ENCODE measurements at regions not wholly inside any gene's neighbourhood (a gene's known extent, or its start where the extent isn't known, plus 50 kb on each side); places are given as distances from the start of the nearest gene placed in this dataset.
A peak's percentile ranks its signal among the peaks of the same experiment; 100 is the strongest.

DNA sequence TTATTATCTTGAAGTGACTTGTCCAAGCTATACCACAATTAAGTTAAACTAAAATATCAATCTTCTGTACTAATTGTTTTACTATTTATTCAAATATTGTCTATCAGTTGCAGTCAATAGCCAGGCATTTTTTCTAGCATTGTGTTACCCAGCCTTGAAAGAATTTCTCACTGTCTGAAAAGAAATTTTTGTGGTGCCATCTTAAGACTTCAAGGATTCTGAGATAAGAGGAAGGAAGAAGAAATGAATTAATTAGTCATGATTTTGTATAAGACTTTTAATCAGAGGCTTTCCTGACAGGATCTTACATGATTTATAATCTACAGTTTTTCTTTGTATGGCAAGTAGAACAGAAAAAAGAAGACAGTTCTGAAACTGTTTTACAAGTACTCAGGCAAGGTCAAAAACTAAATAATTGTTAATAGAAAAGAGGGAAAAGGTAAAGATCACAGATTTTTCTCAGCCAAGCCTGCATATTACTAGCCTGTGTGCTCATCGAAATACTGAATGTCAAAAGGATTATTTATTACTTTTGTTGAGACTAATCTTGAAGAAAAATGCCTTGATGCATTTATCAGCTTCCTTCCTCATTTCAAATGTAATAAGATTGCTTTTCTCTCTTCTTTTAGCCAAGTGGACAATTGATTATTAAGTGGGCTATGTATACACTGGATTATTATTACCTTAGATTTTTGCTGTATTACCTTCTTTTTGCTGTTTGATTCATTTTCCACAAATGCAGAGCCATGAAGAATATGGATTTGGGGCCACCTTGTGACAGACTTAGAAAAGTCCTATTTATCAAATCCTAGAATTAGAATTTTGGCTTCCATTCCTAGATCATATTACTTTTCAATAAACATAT is 53.8 kb downstream of the CXCL1 start:
- no peak for TF ChIP-seq SP1 (IDR thresholded peaks at IDR 0.05)
- no peak for TF ChIP-seq BHLHE40 (IDR thresholded peaks at IDR 0.05; ENCODE audit: borderline replicate concordance)
- TF ChIP-seq, protein P1, sequence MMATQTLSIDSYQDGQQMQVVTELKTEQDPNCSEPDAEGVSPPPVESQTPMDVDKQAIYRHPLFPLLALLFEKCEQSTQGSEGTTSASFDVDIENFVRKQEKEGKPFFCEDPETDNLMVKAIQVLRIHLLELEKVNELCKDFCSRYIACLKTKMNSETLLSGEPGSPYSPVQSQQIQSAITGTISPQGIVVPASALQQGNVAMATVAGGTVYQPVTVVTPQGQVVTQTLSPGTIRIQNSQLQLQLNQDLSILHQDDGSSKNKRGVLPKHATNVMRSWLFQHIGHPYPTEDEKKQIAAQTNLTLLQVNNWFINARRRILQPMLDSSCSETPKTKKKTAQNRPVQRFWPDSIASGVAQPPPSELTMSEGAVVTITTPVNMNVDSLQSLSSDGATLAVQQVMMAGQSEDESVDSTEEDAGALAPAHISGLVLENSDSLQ (IDR thresholded peaks at IDR 0.05), result peak; percentile 42; the same call in 1 of the 2 replicates
- no peak for TF ChIP-seq ARNT (IDR thresholded peaks at IDR 0.05)
- no peak for TF ChIP-seq TARDBP (IDR thresholded peaks at IDR 0.05)
- TF ChIP-seq FOXK2 (IDR thresholded peaks at IDR 0.05), result no peak
- TF ChIP-seq FOXA1 (IDR thresholded peaks at IDR 0.05), result no peak
- no peak for TF ChIP-seq LEF1 (IDR thresholded peaks at IDR 0.05; ENCODE audit: borderline replicate concordance)
- no peak for TF ChIP-seq SUZ12 (IDR thresholded peaks at IDR 0.05)
- TF ChIP-seq L3MBTL2 (conservative IDR thresholded peaks at IDR 0.05), result no peak
- no peak for TF ChIP-seq ZNF384 (IDR thresholded peaks at IDR 0.05)
- no peak for TF ChIP-seq ELF4 (IDR thresholded peaks at IDR 0.05)
- no peak for TF ChIP-seq HDGF (IDR thresholded peaks at IDR 0.05; ENCODE audit: borderline replicate concordance)

Data from HEK293T (cell line).